NCI-H1930 (cell line): ENCODE measurements at regions not wholly inside any gene's neighbourhood (a gene's known extent, or its start where the extent isn't known, plus 50 kb on each side); places are given as distances from the start of the nearest gene placed in this dataset.
"Not testable (repeated sequence)": the region's sequence is repeated elsewhere in the genome, so short reads cannot be mapped to it uniquely, and the experiment has no call there.

ENCODE experiments used
- DNase-seq, 2 experiments: peaks; one replicate each; lab custom pipeline; 2025; lab: John Stamatoyannopoulos, UW

DNA sequence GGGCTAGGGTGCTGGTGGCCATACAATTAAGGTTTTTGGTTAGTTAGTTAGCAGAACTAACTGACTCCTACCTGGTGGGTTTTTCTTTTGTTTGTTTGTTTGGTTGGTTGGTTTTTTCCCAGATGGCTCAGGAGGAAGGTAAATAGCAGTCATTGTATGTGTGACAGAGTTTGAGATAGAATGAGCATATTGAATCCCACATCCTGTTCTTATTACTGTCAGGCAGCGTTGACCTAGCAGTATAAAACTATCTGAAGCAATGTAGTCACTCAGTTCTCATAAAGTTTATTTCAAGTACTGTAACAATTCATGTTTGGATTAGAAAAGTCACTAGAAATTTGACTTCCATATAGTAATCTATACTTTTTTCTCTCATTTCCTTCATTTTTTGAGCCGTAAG, 113.5 kb upstream of the NBPF19 start:
- not testable (repeated sequence) for DNase-seq

DNA sequence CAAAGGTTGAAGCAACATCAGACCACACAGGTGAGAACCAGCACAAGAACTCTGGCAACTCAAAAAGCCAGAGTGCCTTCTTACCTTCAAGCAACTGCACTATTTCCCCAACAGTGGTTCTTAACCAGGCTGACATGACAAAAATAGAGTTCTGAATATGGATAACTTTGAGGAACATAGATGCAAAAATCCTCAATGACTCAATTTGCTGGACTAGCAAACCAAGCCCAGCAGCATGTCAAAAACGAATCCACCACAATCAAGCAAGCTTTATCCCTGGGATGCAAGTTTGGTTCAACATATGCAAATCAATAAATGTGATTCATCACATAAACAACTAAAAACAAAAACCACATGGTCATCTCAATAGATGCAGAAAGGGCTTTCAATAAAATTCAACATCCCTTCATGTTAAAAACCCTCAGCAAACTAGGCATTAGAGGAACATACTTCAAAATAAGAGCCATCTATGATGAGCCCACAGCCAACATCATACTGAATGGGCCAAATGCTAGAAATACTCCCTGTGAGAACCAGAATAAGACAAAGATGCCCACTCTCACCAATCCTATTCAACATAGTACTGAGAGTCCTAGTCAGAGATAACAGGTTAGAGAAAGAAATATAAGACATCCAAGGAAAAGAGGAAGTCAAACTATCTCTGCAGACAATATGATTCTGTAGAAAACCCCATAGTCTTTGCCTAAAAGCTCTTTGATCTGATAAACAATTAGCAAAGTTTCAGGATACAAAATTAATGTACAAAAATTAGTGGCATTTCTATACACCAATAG, 110.5 kb upstream of the NBPF19 start:
- not testable (repeated sequence) for DNase-seq

DNA sequence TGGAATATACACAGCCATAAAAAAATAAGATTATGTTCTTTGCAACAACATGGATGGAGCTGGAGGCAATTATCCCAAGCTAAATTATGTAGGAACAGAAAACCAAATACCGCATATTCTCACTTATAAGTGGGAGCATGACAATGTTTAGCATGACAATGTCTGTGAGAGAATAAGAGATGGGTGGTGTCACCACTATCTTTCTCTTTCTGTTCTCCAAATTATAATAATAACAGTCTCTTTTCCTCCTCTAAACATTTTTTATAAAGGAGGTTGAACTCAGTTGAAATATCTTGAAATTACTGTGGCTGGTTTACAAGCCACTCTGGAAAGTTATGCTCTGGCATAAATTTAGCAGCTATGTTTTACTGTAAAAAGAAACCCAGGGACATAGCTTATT, 108.4 kb upstream of the NBPF19 start:
- DNase-seq = not testable (repeated sequence)

- not testable (repeated sequence) for DNase-seq
These were observed 107.3 kb upstream of the NBPF19 start for GRCh38 chr1:149367472-149368044.

DNA sequence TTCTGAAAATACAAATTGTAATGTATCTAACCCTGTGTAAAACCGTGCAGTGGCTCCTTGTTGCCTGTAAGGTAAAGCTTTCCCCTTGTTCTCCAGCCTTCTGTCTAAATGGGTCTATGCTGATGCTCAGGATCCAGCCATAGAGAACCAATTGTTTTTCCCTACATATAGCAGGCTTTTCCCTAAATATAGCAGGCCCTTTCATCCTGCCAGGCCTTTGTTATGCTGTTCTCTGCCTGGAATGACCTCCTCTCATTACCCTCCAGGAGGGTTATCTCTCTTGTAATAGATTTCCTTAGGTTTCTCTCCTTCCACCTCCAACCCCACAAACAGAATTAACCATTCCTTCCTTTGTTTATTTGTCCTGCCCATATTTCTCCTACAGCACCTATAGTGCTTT, 106.5 kb upstream of the NBPF19 start:
- not testable (repeated sequence) for DNase-seq

GRCh38 chr1:149369081-149369480, 105.8 kb upstream of the NBPF19 start:
- not testable (repeated sequence) for DNase-seq

DNA sequence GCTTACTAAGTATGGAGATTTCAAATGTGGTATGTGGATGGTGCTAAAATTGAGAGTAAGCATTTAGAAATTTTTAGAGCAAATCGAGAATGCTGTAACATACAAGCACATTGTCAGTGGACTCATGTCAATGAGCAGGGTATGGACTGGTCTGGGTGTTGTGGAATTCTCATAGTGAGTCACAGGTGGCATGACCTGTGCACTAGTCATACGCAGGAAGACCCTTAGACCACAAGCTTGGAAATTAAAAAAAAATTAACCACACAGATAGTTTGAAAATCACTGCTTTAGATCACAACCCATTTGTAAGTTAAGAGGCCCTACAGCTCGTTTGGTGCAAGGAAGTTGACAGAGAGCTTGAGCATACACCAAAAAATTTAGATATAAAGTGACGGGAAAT, 102.9 kb upstream of the NBPF19 start:
- not testable (repeated sequence) for DNase-seq

- DNase-seq = not testable (repeated sequence)
These were observed 96.4 kb upstream of the NBPF19 start for GRCh38 chr1:149378462-149378861.

DNA sequence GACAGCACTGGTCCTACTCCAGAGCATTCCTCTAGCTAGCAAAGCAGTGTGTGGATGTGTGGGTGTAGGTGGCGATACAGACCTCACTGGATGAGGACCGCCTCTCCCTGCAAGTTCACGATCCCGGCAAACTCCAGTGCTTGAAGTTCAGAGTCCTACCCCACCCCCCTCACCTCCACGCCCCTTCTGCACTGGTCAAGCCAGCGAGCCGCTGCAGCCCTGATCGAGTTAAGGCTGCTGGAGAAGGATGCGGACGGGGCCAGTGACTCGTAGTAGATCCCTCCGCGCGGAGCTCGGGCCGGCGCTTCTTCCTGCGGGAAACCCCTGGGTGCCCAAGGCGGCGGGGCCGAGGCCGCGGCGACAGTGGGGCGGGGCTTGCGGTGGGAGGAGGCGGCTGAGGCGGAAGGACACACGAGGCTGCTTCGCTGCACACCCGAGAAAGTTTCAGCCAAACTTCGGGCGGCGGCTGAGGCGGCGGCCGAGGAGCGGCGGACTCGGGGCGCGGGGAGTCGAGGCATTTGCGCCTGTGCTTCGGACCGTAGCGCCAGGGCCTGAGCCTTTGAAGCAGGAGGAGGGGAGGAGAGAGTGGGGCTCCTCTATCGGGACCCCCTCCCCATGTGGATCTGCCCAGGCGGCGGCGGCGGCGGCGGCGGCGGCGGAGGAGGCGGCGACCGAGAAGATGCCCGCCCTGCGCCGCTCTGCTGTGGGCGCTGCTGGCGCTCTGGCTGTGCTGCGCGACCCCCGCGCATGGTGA, 84.5 kb upstream of the NBPF19 start:
- DNase-seq = peak; percentile 1 to 21

GRCh38 chr1:149390931-149391330, 83.9 kb upstream of the NBPF19 start:
- DNase-seq = not testable (repeated sequence)

- DNase-seq = not testable (repeated sequence)
These were observed 79.0 kb upstream of the NBPF19 start for GRCh38 chr1:149395802-149396201.

DNA sequence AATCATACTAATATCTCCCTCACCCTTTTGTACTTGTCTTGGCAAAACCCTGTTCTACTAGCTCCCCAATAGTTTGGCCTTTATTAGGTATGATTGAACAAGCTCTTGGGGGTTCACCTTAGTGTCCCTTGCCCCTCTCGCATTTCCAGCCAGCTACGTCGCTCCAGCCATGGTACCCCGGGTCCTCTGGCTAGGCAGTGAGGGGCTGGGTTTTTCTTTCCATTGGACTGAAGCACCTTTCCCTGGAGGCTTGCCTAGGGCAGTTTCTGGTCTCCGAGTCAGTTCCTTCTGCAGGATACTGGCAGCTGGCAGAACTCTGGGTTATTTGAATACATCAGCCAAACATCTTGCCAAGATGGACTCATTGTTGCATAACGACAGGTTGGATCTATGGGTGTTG, 76.3 kb upstream of the NBPF19 start:
- not testable (repeated sequence) for DNase-seq

- not testable (repeated sequence) for DNase-seq
These were observed 66.4 kb upstream of the NBPF19 start for GRCh38 chr1:149408404-149408803.

DNA sequence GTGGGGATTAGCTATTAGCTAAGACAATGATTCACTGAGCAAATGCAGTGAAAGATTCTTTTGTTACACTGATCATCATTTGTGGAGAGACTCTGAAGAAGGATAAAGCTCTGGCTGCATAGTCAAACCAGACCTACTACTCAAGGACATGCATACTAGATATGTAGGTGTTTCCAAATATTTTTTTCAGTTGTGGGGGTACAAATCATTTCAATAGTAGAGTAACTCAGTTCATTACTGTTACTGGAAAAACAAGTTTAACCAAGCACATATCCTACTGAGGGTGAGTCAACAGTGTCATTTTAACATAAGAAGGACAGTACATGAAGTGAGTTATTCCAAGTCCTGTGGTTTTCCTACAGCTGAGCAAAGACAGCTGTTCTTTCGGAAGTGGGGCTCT, 59.5 kb upstream of the NBPF19 start:
- DNase-seq = not testable (repeated sequence)

DNA sequence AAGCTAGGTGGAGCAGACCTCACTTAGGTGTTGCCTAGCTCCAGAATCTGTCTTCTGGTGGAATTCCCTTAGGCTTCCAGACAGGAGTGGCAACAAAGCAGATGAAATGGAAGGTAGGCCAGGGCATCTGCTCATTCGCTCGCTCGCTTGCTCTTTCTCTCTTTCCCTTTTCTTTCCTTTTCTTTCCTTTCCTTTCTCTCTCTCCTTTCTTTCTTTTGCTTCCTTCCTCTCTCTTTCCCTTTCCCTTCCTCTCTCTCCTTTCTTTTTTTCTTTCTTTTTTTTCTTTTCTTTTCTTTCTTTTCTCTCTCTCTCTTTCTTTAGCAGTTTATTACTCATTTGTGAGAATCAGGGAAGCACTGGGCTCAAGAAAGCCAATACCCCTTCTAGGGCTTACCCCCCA, 56.1 kb upstream of the NBPF19 start:
- not testable (repeated sequence) for DNase-seq

- DNase-seq = not testable (repeated sequence)
These were observed 51.7 kb upstream of the NBPF19 start for GRCh38 chr1:149423122-149423521.
